A673 (cell line): ENCODE measurements at regions not wholly inside any gene's neighbourhood (a gene's known extent, or its start where the extent isn't known, plus 50 kb on each side); places are given as distances from the start of the nearest gene placed in this dataset.

ENCODE experiments used
- EZH2 ChIP-seq: fragments of 200-600 bp; sonication (generic); IDR thresholded peaks from 2 replicates; pipeline ENCODE4 v1.6.1; 2017; ENCODE audit warnings: borderline replicate concordance, low read depth, mild to moderate bottlenecking, mixed read lengths, antibody characterized with exemption, low read length; ENCODE audit not compliant: poor library complexity, severe bottlenecking
- TF ChIP-seq, protein P1 (sequence below): fragments of 300-800, 200-600 bp; sonication (generic); conservative IDR thresholded peaks from 2 replicates; pipeline ENCODE4 v1.5.1; 2017; ENCODE audit warnings: low read depth, mild to moderate bottlenecking, antibody characterized with exemption, low read length, moderate library complexity, mixed read lengths

GRCh38 chr6:102631921-102632320 is 1238.4 kb downstream of the GRIK2 start:
- no peak for TF ChIP-seq EZH2
- TF ChIP-seq, protein P1, sequence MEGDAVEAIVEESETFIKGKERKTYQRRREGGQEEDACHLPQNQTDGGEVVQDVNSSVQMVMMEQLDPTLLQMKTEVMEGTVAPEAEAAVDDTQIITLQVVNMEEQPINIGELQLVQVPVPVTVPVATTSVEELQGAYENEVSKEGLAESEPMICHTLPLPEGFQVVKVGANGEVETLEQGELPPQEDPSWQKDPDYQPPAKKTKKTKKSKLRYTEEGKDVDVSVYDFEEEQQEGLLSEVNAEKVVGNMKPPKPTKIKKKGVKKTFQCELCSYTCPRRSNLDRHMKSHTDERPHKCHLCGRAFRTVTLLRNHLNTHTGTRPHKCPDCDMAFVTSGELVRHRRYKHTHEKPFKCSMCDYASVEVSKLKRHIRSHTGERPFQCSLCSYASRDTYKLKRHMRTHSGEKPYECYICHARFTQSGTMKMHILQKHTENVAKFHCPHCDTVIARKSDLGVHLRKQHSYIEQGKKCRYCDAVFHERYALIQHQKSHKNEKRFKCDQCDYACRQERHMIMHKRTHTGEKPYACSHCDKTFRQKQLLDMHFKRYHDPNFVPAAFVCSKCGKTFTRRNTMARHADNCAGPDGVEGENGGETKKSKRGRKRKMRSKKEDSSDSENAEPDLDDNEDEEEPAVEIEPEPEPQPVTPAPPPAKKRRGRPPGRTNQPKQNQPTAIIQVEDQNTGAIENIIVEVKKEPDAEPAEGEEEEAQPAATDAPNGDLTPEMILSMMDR, result no peak
